Neural cell (in vitro differentiated cells): ENCODE measurements at regions not wholly inside any gene's neighbourhood (a gene's known extent, or its start where the extent isn't known, plus 50 kb on each side); places are given as distances from the start of the nearest gene placed in this dataset.

ENCODE experiments used
- H2AFZ ChIP-seq: fragments of 200-600, 300-800 bp; sonication (generic), shearing (Covaris generic); 2 replicates; pipeline ENCODE4 v1.6.0; 2014; ENCODE audit warnings: low read depth, mild to moderate bottlenecking, antibody characterized with exemption, low read length, moderate library complexity
- H3F3A ChIP-seq: fragments of 200-600 bp; shearing (Covaris generic); 2 replicates; pipeline ENCODE4 v1.6.1; 2016; ENCODE audit warnings: mild to moderate bottlenecking, moderate library complexity, mixed read lengths, antibody characterized with exemption, low read length; ENCODE audit not compliant: insufficient read depth, poor library complexity, severe bottlenecking
- H3K27ac ChIP-seq: fragments of 200-600, 300-800 bp; sonication (generic), shearing (Covaris generic); 2 replicates; pipeline ENCODE4 v1.5.1; 2014; ENCODE audit warnings: mild to moderate bottlenecking, low read length, moderate library complexity
- H3K27me3 ChIP-seq: fragments of 300-800, 200-600 bp; sonication (generic), shearing (Covaris generic); 2 replicates; pipeline ENCODE4 v1.6.0; 2014; ENCODE audit warnings: mild to moderate bottlenecking, low read depth, low read length, moderate library complexity; ENCODE audit not compliant: insufficient read depth
- H3K36me3 ChIP-seq: fragments of 300-800, 200-600 bp; sonication (generic), shearing (Covaris generic); 2 replicates; pipeline ENCODE4 v1.5.1; 2014; ENCODE audit warnings: mild to moderate bottlenecking, antibody characterized with exemption, low read length, moderate library complexity; ENCODE audit not compliant: insufficient read depth
- H3K4me2 ChIP-seq: fragments of 300-800, 200-600 bp; sonication (generic), shearing (Covaris generic); 2 replicates; pipeline ENCODE4 v1.6.0; 2014; ENCODE audit warnings: mild to moderate bottlenecking, low read length
- H3K4me3 ChIP-seq: fragments of 300-800, 200-600 bp; sonication (generic), shearing (Covaris generic); 2 replicates; pipeline ENCODE4 v1.5.1; 2014; ENCODE audit warnings: mild to moderate bottlenecking, low read length, moderate library complexity
- H3K79me2 ChIP-seq: fragments of 200-600 bp; shearing (Covaris generic); replicated peaks from 2 replicates; pipeline ENCODE4 v1.6.0; 2014; ENCODE audit warnings: mild to moderate bottlenecking, low read length, moderate library complexity; ENCODE audit not compliant: insufficient read depth
- H3K9ac ChIP-seq: fragments of 300-800, 200-600 bp; sonication (generic), shearing (Covaris generic); 2 replicates; pipeline ENCODE4 v1.6.1; 2016; ENCODE audit warnings: mild to moderate bottlenecking, low read length, mixed read lengths
- H3K9me2 ChIP-seq: fragments of 200-600 bp; shearing (Covaris generic); 2 replicates; pipeline ENCODE4 v1.6.1; 2016; ENCODE audit warnings: mild to moderate bottlenecking, low read length, mixed read lengths; ENCODE audit not compliant: insufficient read depth
- H3K9me3 ChIP-seq: fragments of 200-600, 300-800 bp; sonication (generic), shearing (Covaris generic); 2 replicates; pipeline ENCODE4 v1.6.1; 2016; ENCODE audit warnings: mild to moderate bottlenecking, mixed run types, low read length, moderate library complexity, mixed read lengths
- H4K20me1 ChIP-seq: fragments of 200-600 bp; shearing (Covaris generic); 2 replicates; pipeline ENCODE4 v1.6.1; 2016; ENCODE audit warnings: mild to moderate bottlenecking, mixed run types; ENCODE audit not compliant: insufficient read depth
- EP300 ChIP-seq: fragments of 450-650 bp; conservative IDR thresholded peaks from 2 replicates; pipeline ENCODE4 v1.6.1; 2014; ENCODE audit warnings: antibody characterized with exemption, mild to moderate bottlenecking, moderate library complexity; ENCODE audit not compliant: poor library complexity, severe bottlenecking
- EZH2 ChIP-seq: fragments of 200-600, 300-800 bp; shearing (Covaris generic), sonication (generic); IDR thresholded peaks from 2 replicates; pipeline ENCODE4 v1.6.1; 2014; ENCODE audit warnings: antibody characterized with exemption, low read length, borderline replicate concordance, mild to moderate bottlenecking; ENCODE audit not compliant: insufficient read depth, poor library complexity, severe bottlenecking
- MXI1 ChIP-seq: fragments of 450-650 bp; conservative IDR thresholded peaks from 2 replicates; pipeline ENCODE4 v1.6.1; 2014; ENCODE audit warnings: antibody characterized with exemption, mild to moderate bottlenecking; ENCODE audit not compliant: poor library complexity, severe bottlenecking
- POLR2AphosphoS5 ChIP-seq: IDR thresholded peaks from 2 replicates; pipeline ENCODE4 v1.6.1; 2012
- RAD21 ChIP-seq: fragments of 450-650 bp; conservative IDR thresholded peaks from 2 replicates; pipeline ENCODE4 v1.6.1; 2014; ENCODE audit warnings: antibody characterized with exemption, mild to moderate bottlenecking, moderate library complexity
- SMC3 ChIP-seq: fragments of 450-650 bp; conservative IDR thresholded peaks from 2 replicates; pipeline ENCODE4 v1.6.1; 2014; ENCODE audit warnings: antibody characterized with exemption, mild to moderate bottlenecking, moderate library complexity; ENCODE audit not compliant: poor library complexity
- TAF1 ChIP-seq: IDR thresholded peaks from 2 replicates; pipeline ENCODE4 v1.6.1; 2012; ENCODE audit warnings: low read depth
- TF ChIP-seq, protein P1 (sequence below): fragments of 450-650 bp; IDR thresholded peaks from 2 replicates; pipeline ENCODE4 v1.5.1; 2014; ENCODE audit warnings: antibody characterized with exemption, mild to moderate bottlenecking, moderate library complexity; ENCODE audit not compliant: poor library complexity, severe bottlenecking
- TF ChIP-seq, protein P2 (sequence below): IDR thresholded peaks from 2 replicates; pipeline ENCODE4 v1.6.1; 2012; ENCODE audit warnings: borderline replicate concordance

DNA sequence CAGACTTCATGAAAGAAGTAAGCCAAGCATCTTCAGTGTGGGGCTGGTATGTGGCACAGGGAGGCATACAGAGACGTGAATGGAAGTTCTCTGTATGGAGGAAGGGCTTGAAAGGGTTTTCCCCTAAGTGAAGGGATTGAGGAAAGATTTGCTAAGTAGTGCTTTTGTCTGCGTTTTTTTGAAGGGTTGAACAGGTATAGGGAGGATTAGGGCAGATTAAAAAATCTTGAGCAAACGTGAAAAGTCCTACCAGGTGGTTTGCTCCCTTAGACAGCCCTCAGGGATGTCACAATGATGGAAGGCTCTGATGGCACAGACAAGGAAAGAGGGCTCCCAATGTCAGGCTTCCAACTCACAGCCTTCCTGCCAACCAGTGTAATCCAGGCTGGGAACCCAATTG lies 181.7 kb upstream of the TAB2 start:
- Histone ChIP-seq H3K27ac (no peak overlapping the region), H4K20me1 (no peaks in the 10 kb centered on the region), H3F3A (no peaks in the 10 kb centered on the region), H3K9ac (no peak overlapping the region), H3K36me3 (no peaks in the 10 kb centered on the region), H3K4me2 (no peak overlapping the region), H3K79me2 (no peaks in the 10 kb centered on the region), H3K4me3 (no peak overlapping the region), H3K9me3 (no peaks in the 10 kb centered on the region), H3K27me3 (no peaks in the 10 kb centered on the region), H3K9me2 (no peaks in the 10 kb centered on the region), H2AFZ (no peak overlapping the region)
- TF ChIP-seq SMC3 (no peak), RAD21 (no peak), TAF1 (no peak), MXI1 (no peak), EZH2 (no peak), POLR2AphosphoS5 (no peak), EP300 (no peak)
- TF ChIP-seq, protein P1, sequence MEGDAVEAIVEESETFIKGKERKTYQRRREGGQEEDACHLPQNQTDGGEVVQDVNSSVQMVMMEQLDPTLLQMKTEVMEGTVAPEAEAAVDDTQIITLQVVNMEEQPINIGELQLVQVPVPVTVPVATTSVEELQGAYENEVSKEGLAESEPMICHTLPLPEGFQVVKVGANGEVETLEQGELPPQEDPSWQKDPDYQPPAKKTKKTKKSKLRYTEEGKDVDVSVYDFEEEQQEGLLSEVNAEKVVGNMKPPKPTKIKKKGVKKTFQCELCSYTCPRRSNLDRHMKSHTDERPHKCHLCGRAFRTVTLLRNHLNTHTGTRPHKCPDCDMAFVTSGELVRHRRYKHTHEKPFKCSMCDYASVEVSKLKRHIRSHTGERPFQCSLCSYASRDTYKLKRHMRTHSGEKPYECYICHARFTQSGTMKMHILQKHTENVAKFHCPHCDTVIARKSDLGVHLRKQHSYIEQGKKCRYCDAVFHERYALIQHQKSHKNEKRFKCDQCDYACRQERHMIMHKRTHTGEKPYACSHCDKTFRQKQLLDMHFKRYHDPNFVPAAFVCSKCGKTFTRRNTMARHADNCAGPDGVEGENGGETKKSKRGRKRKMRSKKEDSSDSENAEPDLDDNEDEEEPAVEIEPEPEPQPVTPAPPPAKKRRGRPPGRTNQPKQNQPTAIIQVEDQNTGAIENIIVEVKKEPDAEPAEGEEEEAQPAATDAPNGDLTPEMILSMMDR = no peak
- TF ChIP-seq, protein P2, sequence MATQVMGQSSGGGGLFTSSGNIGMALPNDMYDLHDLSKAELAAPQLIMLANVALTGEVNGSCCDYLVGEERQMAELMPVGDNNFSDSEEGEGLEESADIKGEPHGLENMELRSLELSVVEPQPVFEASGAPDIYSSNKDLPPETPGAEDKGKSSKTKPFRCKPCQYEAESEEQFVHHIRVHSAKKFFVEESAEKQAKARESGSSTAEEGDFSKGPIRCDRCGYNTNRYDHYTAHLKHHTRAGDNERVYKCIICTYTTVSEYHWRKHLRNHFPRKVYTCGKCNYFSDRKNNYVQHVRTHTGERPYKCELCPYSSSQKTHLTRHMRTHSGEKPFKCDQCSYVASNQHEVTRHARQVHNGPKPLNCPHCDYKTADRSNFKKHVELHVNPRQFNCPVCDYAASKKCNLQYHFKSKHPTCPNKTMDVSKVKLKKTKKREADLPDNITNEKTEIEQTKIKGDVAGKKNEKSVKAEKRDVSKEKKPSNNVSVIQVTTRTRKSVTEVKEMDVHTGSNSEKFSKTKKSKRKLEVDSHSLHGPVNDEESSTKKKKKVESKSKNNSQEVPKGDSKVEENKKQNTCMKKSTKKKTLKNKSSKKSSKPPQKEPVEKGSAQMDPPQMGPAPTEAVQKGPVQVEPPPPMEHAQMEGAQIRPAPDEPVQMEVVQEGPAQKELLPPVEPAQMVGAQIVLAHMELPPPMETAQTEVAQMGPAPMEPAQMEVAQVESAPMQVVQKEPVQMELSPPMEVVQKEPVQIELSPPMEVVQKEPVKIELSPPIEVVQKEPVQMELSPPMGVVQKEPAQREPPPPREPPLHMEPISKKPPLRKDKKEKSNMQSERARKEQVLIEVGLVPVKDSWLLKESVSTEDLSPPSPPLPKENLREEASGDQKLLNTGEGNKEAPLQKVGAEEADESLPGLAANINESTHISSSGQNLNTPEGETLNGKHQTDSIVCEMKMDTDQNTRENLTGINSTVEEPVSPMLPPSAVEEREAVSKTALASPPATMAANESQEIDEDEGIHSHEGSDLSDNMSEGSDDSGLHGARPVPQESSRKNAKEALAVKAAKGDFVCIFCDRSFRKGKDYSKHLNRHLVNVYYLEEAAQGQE = no peak

DNA sequence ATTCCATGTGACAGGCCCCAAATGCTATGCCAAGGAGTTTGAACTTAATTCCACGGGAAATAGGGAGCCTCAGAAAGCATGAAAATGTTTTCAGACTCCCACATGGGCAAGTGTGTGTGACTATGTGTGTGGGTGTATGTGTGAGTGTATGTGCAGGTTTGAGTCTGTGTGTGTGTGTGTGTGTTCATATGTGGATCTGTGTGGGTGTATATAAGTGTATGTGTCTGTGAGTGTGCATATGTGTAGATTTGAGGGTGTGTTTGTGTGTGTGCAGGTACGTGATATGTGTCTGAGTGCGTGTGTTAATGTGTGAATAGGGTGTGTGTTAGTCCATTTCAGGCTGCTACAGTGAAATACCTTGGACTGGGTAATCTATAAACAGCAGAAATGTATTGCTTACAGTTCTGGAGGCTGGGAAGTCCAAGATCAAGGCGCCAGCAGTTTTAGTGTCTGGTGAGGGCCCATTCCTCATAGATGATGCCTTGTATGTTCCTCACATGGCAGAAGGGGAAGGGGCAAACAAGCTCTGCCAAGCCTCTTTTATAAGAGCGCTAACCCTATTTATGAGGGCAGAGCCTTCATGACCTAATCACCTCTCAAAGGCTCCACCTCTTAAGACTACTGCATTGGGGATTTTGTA lies 181.1 kb upstream of the TAB2 start:
- H3F3A ChIP-seq = no peaks in the 10 kb centered on the region
- H3K27ac ChIP-seq = no peak overlapping the region
- H3K9me3 ChIP-seq = no peaks in the 10 kb centered on the region
- H3K9me2 ChIP-seq = no peaks in the 10 kb centered on the region
- no peaks in the 10 kb centered on the region for H3K79me2 ChIP-seq
- H3K4me2 ChIP-seq = no peak overlapping the region
- H3K9ac ChIP-seq = no peak overlapping the region
- H3K27me3 ChIP-seq = no peaks in the 10 kb centered on the region
- no peak for TF ChIP-seq SMC3
- TF ChIP-seq EP300 = no peak
- TF ChIP-seq, protein P1 = no peak
- no peak overlapping the region for H3K4me3 ChIP-seq
- no peaks in the 10 kb centered on the region for H4K20me1 ChIP-seq
- no peaks in the 10 kb centered on the region for H3K36me3 ChIP-seq
- H2AFZ ChIP-seq = no peak overlapping the region
